ENCODE measurements at regions not wholly inside any gene's neighbourhood (a gene's known extent, or its start where the extent isn't known, plus 50 kb on each side); places are given as distances from the start of the nearest gene placed in this dataset.
"Not testable (repeated sequence)": the region's sequence is repeated elsewhere in the genome, so short reads cannot be mapped to it uniquely, and the experiment has no call there.

DNA sequence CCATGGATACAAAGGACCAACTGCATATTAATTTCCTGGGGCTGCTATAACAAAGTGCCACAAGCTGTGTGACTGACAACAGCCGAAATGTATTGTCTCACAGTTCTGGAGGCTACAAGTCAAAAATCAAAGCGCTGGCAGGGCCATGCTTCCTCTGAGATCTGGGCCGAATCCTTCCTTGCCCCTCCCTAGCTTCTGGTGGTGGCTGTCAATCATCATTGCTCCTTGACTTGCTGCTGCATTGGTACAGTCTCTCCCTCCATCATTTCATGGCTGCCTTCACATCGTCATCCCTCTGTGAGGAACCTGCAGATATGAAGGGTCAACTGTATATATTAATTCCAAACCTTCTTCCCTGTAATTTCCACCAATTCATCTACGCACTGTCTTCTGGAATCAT lies 118.3 kb downstream of the EXOC5 start:
- TF ChIP-seq, protein P1, sequence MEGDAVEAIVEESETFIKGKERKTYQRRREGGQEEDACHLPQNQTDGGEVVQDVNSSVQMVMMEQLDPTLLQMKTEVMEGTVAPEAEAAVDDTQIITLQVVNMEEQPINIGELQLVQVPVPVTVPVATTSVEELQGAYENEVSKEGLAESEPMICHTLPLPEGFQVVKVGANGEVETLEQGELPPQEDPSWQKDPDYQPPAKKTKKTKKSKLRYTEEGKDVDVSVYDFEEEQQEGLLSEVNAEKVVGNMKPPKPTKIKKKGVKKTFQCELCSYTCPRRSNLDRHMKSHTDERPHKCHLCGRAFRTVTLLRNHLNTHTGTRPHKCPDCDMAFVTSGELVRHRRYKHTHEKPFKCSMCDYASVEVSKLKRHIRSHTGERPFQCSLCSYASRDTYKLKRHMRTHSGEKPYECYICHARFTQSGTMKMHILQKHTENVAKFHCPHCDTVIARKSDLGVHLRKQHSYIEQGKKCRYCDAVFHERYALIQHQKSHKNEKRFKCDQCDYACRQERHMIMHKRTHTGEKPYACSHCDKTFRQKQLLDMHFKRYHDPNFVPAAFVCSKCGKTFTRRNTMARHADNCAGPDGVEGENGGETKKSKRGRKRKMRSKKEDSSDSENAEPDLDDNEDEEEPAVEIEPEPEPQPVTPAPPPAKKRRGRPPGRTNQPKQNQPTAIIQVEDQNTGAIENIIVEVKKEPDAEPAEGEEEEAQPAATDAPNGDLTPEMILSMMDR (conservative IDR thresholded peaks at IDR 0.05; ENCODE audit: low read depth, low read length) = no peak
- no peak overlapping the region for H3K4me3 ChIP-seq (ENCODE audit: low read depth, low read length)
- DNase-seq (ENCODE audit: low read depth) = no peak

DNA sequence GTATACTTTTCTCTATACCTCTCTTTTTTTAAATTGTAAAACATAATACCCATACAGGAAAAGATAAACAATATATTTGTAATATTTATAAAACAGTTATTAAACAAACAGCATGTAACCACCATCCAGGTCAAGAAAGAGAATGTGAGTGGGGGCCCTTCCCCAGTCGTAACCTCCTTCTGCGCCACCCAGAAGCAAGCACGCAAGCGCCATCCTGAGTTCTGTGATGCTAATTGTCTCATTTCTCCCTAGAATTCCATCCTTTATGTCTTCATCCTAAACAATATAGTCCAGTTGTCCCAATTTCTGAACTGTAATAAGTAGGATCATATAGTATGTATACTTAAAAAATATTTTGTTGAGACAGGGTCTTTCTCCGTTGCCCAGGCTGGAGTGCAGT lies 129.5 kb downstream of the EXOC5 start:
- no peak for DNase-seq (ENCODE audit: low read depth)
- TF ChIP-seq, protein P1 (conservative IDR thresholded peaks at IDR 0.05; ENCODE audit: low read depth, low read length) = no peak
- H3K4me3 ChIP-seq (ENCODE audit: low read depth, low read length) = no peak overlapping the region

DNA sequence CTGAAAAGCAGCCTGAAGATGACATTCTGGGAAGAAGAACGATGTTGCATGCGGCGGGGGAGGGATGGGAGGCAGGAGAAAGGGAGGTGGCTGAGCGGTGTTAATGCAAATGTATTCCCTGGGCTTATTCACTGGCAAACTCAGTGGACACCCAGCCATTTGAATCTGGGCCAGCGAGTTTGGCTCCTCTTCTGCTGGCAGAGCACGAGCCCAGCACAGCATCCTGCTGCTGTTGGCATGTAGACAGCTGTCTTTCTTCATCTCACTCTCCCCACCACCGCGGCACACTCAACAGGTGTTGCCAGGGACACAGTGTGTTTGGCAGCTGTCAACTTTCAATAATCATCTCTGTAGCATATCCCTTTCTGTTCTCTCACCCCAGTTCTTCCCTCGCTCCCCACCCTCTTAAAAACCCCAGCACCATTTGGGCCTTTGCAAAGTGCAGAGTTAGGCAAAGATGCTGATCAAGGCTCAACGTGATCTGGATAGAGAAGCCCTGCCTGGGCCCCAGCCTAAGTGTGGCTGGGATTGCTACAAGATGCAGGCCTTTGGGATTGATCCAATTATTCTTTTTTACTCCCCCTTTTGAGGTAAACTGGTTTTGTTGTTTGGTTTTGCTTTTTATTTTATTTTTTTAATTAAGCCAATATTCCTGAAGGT lies 131.9 kb downstream of the EXOC5 start:
- DNase-seq (ENCODE audit: low read depth) = no peak
- no peak overlapping the region for H3K4me3 ChIP-seq (ENCODE audit: low read depth, low read length)
- TF ChIP-seq, protein P1 (conservative IDR thresholded peaks at IDR 0.05; ENCODE audit: low read depth, low read length) = no peak

DNA sequence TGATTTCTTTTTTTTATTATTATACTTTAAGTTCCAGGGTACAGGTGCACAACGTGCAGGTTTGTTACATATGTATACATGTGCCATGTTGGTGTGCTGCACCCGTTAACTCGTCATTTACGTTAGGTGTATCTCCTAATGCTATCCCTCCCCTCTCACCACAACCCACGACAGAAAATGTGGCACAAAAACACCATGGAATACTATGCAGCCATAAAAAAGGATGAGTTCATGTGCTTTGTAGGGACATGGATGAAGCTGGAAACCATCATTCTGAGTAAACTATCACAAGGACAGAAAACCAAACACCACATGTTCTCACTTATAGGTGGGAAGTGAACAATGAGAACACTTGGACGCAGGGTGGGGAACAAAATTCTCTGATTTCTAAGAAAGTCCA lies 140.9 kb downstream of the EXOC5 start:
- H3K4me3 ChIP-seq (ENCODE audit: low read depth, low read length); DNase-seq (ENCODE audit: low read depth): not testable (repeated sequence)

DNA sequence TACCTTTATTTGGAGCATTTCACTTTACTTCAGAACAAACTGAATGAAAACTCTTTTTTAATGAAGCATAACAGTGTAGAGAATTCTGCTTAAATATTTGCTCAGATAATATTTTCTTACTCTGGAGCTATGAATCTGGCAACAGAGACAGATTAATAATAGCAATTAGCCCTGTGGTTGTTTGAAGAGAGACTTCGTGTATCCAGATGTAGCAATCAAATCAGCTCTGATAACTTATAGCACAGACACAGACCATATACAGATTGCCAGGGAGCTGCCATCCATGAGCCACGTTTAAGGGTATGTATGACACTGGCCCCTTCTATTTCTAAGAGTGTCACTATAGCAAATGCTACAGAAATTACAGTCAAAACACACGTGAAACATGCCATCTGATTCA lies 146.6 kb downstream of the EXOC5 start:
- DNase-seq (ENCODE audit: low read depth) = no peak
- TF ChIP-seq, protein P1 (conservative IDR thresholded peaks at IDR 0.05; ENCODE audit: low read depth, low read length) = no peak
- H3K4me3 ChIP-seq (ENCODE audit: low read depth, low read length) = no peak overlapping the region

DNA sequence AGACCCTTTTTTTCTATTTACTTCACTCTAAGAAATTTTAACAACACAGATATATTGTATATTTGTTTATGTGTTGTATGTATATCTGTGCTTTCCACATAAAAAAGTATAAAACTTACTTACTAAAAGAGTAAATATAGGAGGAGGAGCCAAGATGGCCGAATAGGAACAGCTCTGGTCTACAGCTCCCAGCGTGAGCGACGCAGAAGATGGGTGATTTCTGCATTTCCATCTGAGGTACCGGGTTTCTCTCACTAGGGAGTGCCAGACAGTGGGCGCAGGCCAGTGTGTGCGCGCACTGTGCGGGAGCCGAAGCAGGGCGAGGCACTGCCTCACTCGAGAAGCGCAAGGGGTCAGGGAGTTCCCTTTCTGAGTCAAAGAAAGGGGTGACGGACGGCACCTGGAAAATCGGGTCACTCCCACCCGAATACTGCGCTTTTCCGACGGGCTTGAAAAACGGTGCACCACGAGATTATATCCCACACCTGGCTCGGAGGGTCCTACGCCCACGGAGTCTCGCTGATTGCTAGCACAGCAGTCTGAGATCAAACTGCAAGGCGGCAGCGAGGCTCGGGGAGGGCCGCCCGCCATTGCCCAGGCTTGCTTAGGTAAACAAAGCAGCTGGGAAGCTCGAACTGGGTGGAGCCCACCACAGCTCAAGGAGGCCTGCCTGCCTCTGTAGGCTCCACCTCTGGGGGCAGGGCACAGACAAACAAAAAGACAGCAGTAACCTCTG lies 156.5 kb downstream of the EXOC5 start:
- not testable (repeated sequence) for H3K4me3 ChIP-seq (ENCODE audit: low read depth, low read length); DNase-seq (ENCODE audit: low read depth)

DNA sequence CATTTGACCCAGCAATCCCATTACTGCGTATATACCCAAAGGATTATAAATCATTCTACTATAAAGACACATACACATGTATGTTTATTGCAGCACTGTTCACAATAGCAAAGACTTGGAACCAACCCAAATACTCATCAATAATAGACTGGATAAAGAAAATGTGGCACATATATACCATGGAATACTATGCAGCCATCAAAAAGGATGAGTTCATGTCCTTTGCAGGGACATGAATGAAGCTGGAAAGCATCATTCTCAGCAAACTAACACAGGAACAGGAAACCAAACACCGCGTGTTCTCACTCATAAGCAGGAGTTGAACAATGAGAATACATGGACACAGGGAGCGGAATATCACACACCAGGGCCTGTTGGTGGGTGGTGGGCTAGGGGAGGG lies 158.3 kb downstream of the EXOC5 start:
- not testable (repeated sequence) for DNase-seq (ENCODE audit: low read depth); H3K4me3 ChIP-seq (ENCODE audit: low read depth, low read length)

DNA sequence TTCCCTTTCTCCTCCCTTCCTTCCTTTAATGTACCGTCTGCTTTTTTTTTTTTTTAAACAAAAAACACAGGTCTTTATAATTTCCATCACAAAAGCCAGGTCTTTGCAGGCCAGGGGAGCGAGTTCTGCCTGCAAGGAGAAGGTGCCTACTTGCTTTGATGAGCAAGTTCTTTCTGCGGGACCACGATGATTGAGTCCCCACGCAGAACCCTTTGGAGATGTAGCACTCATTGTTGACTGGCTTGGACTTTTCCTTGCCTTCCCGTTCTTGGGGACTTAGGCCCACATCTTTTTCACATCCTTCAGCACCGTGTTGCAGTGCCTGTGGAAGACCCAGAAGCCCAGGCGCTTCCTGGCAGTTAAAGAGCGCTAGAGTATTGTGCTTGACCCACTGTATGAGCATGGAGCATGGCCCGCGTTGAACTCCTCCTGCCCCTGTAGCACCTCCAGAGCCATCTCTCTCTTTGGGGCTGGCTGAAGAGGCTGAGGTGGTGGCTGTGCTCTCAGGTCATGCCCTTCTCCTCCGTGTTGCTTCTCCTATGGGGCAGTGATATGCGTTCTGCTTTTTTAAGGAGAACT lies 177.6 kb downstream of the EXOC5 start:
- DNase-seq (ENCODE audit: low read depth) = no peak

More for the DNA sequence above, 177.6 kb downstream of the EXOC5 start:
- TF ChIP-seq, protein P1 (conservative IDR thresholded peaks at IDR 0.05; ENCODE audit: low read depth, low read length) = no peak
- no peak overlapping the region for H3K4me3 ChIP-seq (ENCODE audit: low read depth, low read length)

Data from choroid plexus epithelial cell (primary cell).